ENCODE measurements at regions not wholly inside any gene's neighbourhood (a gene's known extent, or its start where the extent isn't known, plus 50 kb on each side); places are given as distances from the start of the nearest gene placed in this dataset.

GRCh38 chr17:33373273-33373672 is 80.2 kb upstream of the ASIC2 start:
- H3K4me1 ChIP-seq (ENCODE audit: low read length) = no peaks in the 10 kb centered on the region
- no peaks in the 10 kb centered on the region for H3K9me3 ChIP-seq (ENCODE audit: insufficient read depth, low read length)
- no peak overlapping the region for H3K27ac ChIP-seq (ENCODE audit: low read length)
- peaks cover 10% of the 10 kb centered on the region; the same call in 1 of the 2 replicates for H3K27me3 ChIP-seq (ENCODE audit: low read depth, low read length)
- no peak overlapping the region for H3K9ac ChIP-seq (ENCODE audit: low read length)
- no peaks in the 10 kb centered on the region for H3K36me3 ChIP-seq (replicated peaks; ENCODE audit: low read depth, low read length)
- TF ChIP-seq CTCF (IDR thresholded peaks at IDR 0.05; ENCODE audit: low read depth, low read length) (no peak), EZH2phosphoT487 (IDR thresholded peaks at IDR 0.05; ENCODE audit: low read depth) (no peak)
- no peaks in the 10 kb centered on the region for H4K20me1 ChIP-seq (ENCODE audit: insufficient read depth, low read length)
- no peak overlapping the region for H3K4me2 ChIP-seq (ENCODE audit: low read length)
- no peak overlapping the region for H3K4me3 ChIP-seq (ENCODE audit: low read length)
- H2AFZ ChIP-seq (ENCODE audit: low read depth, low read length) = no peak overlapping the region
- no peaks in the 10 kb centered on the region for H3K79me2 ChIP-seq (ENCODE audit: low read length)

- H3K79me2 ChIP-seq (ENCODE audit: low read length) = no peaks in the 10 kb centered on the region
- peaks cover 4% of the 10 kb centered on the region; the same call in 1 of the 2 replicates for H3K27me3 ChIP-seq (ENCODE audit: low read depth, low read length)
- no peak overlapping the region for H3K4me3 ChIP-seq (ENCODE audit: low read length)
- no peak overlapping the region for H2AFZ ChIP-seq (ENCODE audit: low read depth, low read length)
- no peak overlapping the region for H3K4me2 ChIP-seq (ENCODE audit: low read length)
- H4K20me1 ChIP-seq (ENCODE audit: insufficient read depth, low read length) = no peaks in the 10 kb centered on the region
- no peaks in the 10 kb centered on the region for H3K4me1 ChIP-seq (ENCODE audit: low read length)
- H3K9me3 ChIP-seq (ENCODE audit: insufficient read depth, low read length) = no peaks in the 10 kb centered on the region
- H3K9ac ChIP-seq (ENCODE audit: low read length) = no peak overlapping the region
- no peaks in the 10 kb centered on the region for H3K36me3 ChIP-seq (replicated peaks; ENCODE audit: low read depth, low read length)
- no peak for TF ChIP-seq EZH2phosphoT487 (IDR thresholded peaks at IDR 0.05; ENCODE audit: low read depth)
- TF ChIP-seq CTCF (IDR thresholded peaks at IDR 0.05; ENCODE audit: low read depth, low read length) = no peak
- H3K27ac ChIP-seq (ENCODE audit: low read length) = no peak overlapping the region
Observed at GRCh38 chr17:33375103-33375502, 82.0 kb upstream of the ASIC2 start.

GRCh38 chr17:33375783-33376182 is 82.7 kb upstream of the ASIC2 start:
- H3K36me3 ChIP-seq (replicated peaks; ENCODE audit: low read depth, low read length) = no peaks in the 10 kb centered on the region
- no peak overlapping the region for H3K4me2 ChIP-seq (ENCODE audit: low read length)
- no peak overlapping the region for H2AFZ ChIP-seq (ENCODE audit: low read depth, low read length)
- peaks cover 2% of the 10 kb centered on the region for H3K27me3 ChIP-seq (ENCODE audit: low read depth, low read length)
- TF ChIP-seq CTCF (IDR thresholded peaks at IDR 0.05; ENCODE audit: low read depth, low read length) (no peak), EZH2phosphoT487 (IDR thresholded peaks at IDR 0.05; ENCODE audit: low read depth) (no peak)
- H3K4me3 ChIP-seq (ENCODE audit: low read length) = no peak overlapping the region
- H3K4me1 ChIP-seq (ENCODE audit: low read length) = no peaks in the 10 kb centered on the region
- H3K27ac ChIP-seq (ENCODE audit: low read length) = no peak overlapping the region
- H3K79me2 ChIP-seq (ENCODE audit: low read length) = no peaks in the 10 kb centered on the region
- H3K9ac ChIP-seq (ENCODE audit: low read length) = no peak overlapping the region
- no peaks in the 10 kb centered on the region for H4K20me1 ChIP-seq (ENCODE audit: insufficient read depth, low read length)
- no peaks in the 10 kb centered on the region for H3K9me3 ChIP-seq (ENCODE audit: insufficient read depth, low read length)

- Histone ChIP-seq H2AFZ (ENCODE audit: low read depth, low read length) (no peak overlapping the region), H3K4me3 (ENCODE audit: low read length) (no peak overlapping the region), H3K9me3 (ENCODE audit: insufficient read depth, low read length) (no peaks in the 10 kb centered on the region), H4K20me1 (ENCODE audit: insufficient read depth, low read length) (no peaks in the 10 kb centered on the region), H3K79me2 (ENCODE audit: low read length) (no peaks in the 10 kb centered on the region), H3K36me3 (replicated peaks; ENCODE audit: low read depth, low read length) (no peaks in the 10 kb centered on the region), H3K9ac (ENCODE audit: low read length) (no peak overlapping the region), H3K4me1 (ENCODE audit: low read length) (no peaks in the 10 kb centered on the region), H3K27me3 (ENCODE audit: low read depth, low read length) (peaks cover 18% of the 10 kb centered on the region), H3K4me2 (ENCODE audit: low read length) (no peak overlapping the region), H3K27ac (ENCODE audit: low read length) (no peak overlapping the region)
- TF ChIP-seq EZH2phosphoT487 (IDR thresholded peaks at IDR 0.05; ENCODE audit: low read depth) = no peak
- TF ChIP-seq CTCF (IDR thresholded peaks at IDR 0.05; ENCODE audit: low read depth, low read length) = peak; percentile 6; the same call in 1 of the 2 replicates
Observed at GRCh38 chr17:33377837-33378595, 84.9 kb upstream of the ASIC2 start.

Measured in OCI-LY3 (cell line).